ENCODE measurements at regions not wholly inside any gene's neighbourhood (a gene's known extent, or its start where the extent isn't known, plus 50 kb on each side); places are given as distances from the start of the nearest gene placed in this dataset.

DNA sequence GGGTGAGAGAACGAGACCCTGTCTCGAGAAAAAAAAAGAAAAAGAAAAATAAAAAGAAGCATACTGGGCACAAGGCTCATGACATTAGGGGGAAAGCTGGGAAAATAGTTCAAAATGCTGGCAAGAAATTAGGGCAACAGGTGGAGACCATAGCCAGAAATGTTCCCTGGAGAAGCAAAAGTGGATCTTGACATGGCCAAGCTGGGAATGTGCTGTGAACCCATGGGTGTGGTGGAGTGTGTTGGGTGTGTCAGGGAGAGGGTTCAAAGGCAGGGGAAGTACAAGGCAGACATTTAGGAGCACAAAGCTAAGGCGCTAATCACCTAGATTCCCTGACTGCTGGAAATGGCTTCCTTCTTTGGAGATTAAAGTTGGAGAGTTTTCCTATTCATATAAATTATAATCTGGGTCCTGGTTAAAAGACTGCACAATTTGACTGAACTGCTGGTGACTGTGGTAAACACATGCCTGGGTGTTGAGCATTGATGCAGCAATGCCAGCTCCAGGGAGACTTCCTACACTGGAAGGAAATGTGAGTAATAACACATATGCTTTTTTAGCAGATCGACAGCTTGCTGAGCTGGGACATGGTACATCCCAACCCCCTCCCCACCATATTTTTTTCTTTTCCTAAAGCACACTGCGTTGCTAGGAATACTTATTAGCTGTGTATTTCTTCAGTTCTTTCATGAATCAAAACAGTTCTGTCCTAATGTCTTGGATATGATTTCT is 70.1 kb upstream of the ARHGAP21 start:
- no peak for DNase-seq (ENCODE audit: low read depth)

GRCh38 chr10:24792638-24793037 is 69.0 kb upstream of the ARHGAP21 start:
- DNase-seq (ENCODE audit: low read depth): peak; percentile 7

GRCh38 chr10:24791084-24791726 is 67.5 kb upstream of the ARHGAP21 start:
- DNase-seq (ENCODE audit: low read depth): no peak

DNA sequence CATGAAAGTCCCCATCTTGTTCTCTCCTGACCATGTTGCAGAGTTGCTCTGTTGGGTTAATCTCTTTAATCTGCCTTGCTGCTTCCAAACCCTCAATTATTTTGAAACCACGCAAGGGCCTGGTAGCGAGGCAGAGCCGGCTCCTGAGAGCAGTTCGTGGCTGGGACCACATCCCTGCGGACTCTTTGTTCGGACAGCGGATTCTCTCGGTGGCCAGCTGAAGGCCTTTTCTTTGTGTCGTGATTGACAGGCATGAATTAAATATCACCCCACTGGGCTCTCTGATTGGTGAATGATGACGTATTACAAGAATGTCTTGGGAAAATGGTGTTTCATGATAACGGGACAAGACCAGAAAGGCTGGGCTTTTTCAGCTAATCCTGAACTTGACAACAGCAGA is 66.9 kb upstream of the ARHGAP21 start:
- no peak for DNase-seq (ENCODE audit: low read depth)

GRCh38 chr10:24790073-24790472 is 66.4 kb upstream of the ARHGAP21 start:
- DNase-seq (ENCODE audit: low read depth): no peak

- no peak for DNase-seq (ENCODE audit: low read depth)
Measured at GRCh38 chr10:24784923-24785322, 61.2 kb upstream of the ARHGAP21 start.

DNA sequence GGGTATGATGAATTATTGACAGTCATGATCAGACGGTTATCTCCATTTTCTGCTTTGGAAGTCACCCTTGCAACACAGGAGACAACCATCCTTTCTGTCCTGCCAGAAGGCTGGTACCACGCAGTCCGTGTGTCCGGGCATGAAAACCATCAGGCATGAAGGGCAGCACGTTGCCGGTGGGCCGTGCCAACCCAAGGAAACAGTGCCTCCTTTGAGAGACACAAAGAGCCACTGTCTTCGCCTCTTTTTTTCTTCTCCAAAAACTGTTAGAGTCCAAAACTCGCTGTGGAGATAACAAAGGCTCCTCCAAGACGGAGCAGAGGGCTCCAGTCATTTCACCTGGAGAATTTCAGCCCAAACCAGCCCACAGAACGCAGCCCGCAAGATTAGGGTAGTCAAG is 60.4 kb upstream of the ARHGAP21 start:
- DNase-seq (ENCODE audit: low read depth): no peak

GRCh38 chr10:24783504-24783903 is 59.8 kb upstream of the ARHGAP21 start:
- no peak for DNase-seq (ENCODE audit: low read depth)

DNA sequence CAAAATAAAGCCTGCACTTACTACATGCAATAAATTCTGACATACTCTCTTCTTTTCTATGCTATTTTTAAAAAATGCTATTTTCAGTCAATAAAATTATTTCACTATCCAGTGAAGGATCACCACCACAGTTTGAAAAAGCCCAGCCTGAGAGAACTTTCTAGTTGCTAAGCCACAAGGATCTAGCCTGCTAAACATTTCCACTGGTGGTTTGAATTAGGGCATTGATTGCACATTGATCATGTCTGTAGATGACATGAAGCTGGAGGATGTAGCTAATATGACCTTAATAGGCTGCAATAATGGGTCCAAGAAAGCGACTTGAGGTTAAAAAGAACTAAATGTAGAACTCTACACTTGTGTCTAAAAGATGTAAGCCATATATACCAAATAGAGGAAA is 56.0 kb upstream of the ARHGAP21 start:
- DNase-seq (ENCODE audit: low read depth): no peak

- no peak for DNase-seq (ENCODE audit: low read depth)
Measured at GRCh38 chr10:24778298-24778697, 54.6 kb upstream of the ARHGAP21 start.

DNA sequence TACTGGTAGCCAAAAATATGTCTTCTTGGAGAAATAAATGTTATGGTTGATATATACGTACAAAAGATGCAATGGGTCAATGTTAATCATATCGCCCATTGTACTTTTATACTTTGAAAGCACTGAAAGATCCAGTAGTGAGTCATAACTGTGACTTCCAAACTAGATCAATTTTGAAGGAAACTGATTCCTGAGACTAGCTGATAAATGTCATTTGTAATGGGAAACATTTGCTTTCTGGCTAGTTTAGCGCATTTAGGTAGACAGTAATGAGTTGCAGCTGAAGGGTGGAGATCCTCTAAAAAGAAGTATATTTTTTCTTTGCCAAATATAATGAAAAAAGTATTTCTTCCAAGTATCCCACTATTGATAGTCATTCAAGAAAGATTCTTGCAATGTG is 53.5 kb upstream of the ARHGAP21 start:
- DNase-seq (ENCODE audit: low read depth): no peak

DNA sequence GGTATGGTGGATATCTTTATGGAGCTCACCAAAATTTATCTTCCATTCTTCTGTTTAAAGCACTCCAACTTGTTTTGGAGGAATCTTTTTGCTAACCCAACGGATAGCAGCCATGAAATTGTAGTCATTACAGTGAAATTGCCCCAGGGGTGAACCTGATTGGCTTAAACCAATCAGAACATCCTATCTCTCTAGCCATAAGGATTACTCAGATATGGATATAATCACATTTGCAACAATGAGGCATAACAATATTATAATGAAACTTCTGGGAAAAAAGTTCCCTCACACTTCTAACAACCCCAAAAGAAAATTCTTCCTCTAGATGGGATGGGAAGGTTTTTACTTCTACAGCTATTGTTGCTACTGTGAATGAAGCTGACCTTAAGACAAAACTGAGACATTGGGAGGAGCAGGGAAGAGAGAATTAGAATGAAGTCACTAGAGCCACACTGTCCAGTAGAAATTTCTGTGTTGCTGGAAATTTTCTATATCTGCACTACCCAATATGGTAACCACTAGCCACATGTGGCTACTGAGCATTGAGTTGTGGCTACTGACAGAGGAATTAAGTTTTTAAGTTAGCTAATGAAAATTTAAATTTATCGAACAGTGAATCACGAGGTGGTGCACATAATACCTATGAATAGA is 50.4 kb upstream of the ARHGAP21 start:
- no peak for DNase-seq (ENCODE audit: low read depth)

Measured in LHCN-M2 (cell line).